ENCODE measurements at regions not wholly inside any gene's neighbourhood (a gene's known extent, or its start where the extent isn't known, plus 50 kb on each side); places are given as distances from the start of the nearest gene placed in this dataset.

DNA sequence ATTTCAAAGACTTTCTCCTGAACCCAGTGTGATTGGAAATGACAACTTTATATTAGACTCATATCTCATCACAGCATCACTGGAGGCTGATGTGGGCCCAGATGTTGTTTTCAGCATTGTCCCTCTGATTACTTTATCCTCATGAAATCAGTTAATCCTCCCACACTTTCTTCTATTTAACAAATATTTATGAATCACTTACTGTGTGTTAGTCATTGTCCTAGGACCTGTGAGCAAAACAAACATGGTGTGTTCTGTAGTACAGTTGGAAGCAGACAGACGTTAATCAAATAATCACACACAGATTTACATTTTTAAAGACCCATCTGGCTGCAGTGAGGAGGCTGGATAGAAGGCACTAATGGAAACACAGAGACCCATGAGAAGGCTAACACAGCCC lies 383.7 kb downstream of the PRDM2 start:
- H3K4me3 ChIP-seq (ENCODE audit: low read depth, low read length), result no peak overlapping the region
- in situ Hi-C loops (cut with HindIII; ENCODE audit: low sequenced_read_pairs), result no loop called here
- TF ChIP-seq, protein P1, sequence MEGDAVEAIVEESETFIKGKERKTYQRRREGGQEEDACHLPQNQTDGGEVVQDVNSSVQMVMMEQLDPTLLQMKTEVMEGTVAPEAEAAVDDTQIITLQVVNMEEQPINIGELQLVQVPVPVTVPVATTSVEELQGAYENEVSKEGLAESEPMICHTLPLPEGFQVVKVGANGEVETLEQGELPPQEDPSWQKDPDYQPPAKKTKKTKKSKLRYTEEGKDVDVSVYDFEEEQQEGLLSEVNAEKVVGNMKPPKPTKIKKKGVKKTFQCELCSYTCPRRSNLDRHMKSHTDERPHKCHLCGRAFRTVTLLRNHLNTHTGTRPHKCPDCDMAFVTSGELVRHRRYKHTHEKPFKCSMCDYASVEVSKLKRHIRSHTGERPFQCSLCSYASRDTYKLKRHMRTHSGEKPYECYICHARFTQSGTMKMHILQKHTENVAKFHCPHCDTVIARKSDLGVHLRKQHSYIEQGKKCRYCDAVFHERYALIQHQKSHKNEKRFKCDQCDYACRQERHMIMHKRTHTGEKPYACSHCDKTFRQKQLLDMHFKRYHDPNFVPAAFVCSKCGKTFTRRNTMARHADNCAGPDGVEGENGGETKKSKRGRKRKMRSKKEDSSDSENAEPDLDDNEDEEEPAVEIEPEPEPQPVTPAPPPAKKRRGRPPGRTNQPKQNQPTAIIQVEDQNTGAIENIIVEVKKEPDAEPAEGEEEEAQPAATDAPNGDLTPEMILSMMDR (IDR thresholded peaks at IDR 0.05; ENCODE audit: low read depth, low read length), result no peak
- DNase-seq (ENCODE audit: low read depth, low spot score), result no peak

DNA sequence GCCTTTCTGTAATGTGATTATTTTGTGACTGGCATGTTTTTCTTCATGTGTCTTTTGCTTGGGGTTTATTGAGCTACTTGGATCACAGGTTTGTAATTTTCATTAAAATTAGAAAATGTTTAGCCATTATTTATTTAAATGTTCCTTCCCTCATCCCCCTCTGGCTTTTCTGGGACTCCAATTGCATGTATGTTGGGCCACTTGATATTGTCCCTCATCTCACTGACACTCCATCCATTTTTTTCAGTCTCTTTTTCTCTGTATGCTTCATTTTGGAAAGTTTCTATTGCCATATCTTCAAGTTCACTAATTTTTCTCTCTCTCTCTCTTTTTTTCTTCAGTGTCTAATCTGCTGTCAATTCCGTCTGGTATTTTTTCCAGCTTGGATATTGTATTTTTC lies 390.1 kb downstream of the PRDM2 start:
- in situ Hi-C loops (cut with HindIII; ENCODE audit: low sequenced_read_pairs), result no loop called here
- no peak for DNase-seq (ENCODE audit: low read depth, low spot score)
- TF ChIP-seq, protein P1 (IDR thresholded peaks at IDR 0.05; ENCODE audit: low read depth, low read length), result no peak
- no peak overlapping the region for H3K4me3 ChIP-seq (ENCODE audit: low read depth, low read length)

DNA sequence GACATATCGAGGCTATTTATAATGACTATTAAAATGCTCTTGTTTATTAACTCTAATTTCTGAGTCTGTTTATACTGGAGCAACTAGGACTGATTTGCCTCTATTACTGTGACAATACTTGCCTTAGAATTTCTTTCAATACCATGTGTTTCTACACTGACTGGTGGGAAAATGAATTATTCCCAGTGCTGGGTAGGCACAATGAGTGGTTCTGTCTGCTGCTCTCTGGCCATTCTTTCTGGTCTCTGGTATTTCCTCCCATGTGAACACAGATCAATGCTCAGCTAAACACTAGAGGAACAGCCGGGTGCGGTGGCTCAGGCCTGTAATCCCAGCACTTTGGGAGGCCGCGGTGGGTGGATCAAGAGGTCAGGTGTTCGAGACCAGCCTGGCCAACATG lies 390.5 kb downstream of the PRDM2 start:
- no peak for DNase-seq (ENCODE audit: low read depth, low spot score)
- TF ChIP-seq, protein P1 (IDR thresholded peaks at IDR 0.05; ENCODE audit: low read depth, low read length), result no peak
- H3K4me3 ChIP-seq (ENCODE audit: low read depth, low read length), result no peak overlapping the region
- in situ Hi-C loops (cut with HindIII; ENCODE audit: low sequenced_read_pairs), result no loop called here

DNA sequence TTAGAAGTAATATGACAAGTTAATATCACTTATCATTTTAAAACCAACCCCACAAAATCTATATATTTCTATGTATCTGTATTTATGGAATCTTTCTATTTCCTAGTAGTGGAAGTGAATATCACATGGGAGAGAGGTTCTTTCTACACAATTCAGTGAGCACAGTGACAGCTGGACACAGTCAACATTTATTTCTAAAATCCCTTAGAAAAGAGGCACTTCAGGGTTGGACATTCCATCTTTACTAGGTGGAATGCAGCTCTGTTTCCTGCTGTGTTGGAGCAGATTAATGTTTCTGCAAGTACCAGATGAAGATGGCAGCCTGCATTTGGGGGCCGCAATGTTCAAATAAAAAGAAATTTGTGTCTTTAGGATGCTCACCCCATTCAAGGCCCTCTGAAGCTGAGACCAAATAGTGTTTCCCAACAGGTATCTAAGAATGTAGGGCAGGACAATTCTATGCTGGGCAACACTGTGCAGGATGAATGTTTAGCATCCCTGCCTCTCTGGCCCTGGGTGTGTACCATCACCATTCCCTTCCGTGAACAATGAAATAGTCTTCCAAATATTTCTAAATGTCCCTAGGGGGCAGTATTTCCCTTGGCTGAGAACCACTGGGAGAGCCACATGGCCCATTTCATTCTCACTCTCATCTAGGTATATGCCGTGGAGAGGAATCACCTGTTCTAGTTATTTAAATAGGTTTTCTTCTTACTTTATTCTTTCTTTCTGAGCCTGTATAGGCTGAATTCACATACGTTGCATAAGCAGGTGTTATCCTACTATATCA lies 394.8 kb downstream of the PRDM2 start:
- TF ChIP-seq, protein P1 (IDR thresholded peaks at IDR 0.05; ENCODE audit: low read depth, low read length), result peak; percentile 35
- H3K4me3 ChIP-seq (ENCODE audit: low read depth, low read length), result no peak overlapping the region
- DNase-seq (ENCODE audit: low read depth, low spot score), result peak; percentile 7
- in situ Hi-C loops (cut with HindIII; ENCODE audit: low sequenced_read_pairs), result no loop called here

DNA sequence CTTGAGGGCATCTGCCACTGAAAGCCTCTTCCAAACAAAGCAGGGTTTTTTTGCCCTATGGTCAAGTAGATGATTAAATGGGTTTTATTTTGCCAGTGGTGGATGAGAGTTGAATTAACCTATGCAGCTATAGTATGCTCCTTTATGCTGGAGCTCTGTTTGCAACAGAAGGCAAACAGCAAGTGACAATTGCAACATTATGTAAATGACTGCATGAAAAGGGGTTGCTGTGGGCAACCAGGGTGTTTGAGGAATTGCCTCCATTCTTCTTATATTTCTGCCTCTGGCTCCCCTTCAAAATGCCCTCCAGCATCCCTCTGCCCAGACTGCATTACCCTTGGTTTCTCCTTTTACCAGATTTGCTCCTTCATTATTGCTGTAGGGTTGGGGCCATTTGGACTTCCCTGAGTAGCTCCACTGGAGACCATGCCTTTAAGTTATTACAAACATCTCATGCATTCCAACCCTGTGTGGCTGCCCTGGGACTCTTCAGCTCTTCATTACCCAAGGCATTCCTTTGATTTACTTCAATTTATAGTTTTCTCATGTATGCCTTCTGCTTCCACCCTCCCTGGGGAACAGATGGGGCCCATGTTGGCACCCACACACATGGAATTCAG lies 398.4 kb downstream of the PRDM2 start:
- no peak for DNase-seq (ENCODE audit: low read depth, low spot score)
- TF ChIP-seq, protein P1 (IDR thresholded peaks at IDR 0.05; ENCODE audit: low read depth, low read length), result no peak
- in situ Hi-C loops (cut with HindIII; ENCODE audit: low sequenced_read_pairs), result no loop called here
- no peak overlapping the region for H3K4me3 ChIP-seq (ENCODE audit: low read depth, low read length)

DNA sequence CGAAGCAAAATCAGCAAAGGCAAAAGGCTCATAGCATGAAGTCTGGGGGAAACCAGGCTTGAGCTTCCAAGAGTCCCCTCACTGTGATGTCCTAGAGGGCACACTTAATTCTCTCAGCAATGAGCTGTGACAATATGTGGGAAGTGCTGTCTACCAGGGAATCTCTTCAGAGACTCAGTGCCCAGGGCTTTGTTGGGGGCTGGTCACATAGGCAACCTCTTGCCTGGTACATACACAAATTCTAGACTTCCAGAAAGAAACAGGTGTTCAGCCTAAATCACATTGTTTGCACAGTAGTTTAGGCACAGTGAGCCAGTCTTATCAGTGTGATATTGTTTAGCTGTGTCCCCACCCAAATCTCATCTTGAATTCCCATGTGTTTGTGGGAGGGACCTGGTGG lies 400.5 kb downstream of the PRDM2 start:
- TF ChIP-seq, protein P1 (IDR thresholded peaks at IDR 0.05; ENCODE audit: low read depth, low read length), result no peak

More for the DNA sequence above, 400.5 kb downstream of the PRDM2 start:
- H3K4me3 ChIP-seq (ENCODE audit: low read depth, low read length), result no peak overlapping the region
- in situ Hi-C loops (cut with HindIII; ENCODE audit: low sequenced_read_pairs), result no loop called here
- no peak for DNase-seq (ENCODE audit: low read depth, low spot score)

Measured in astrocyte of the spinal cord (primary cell).